ENCODE measurements at regions not wholly inside any gene's neighbourhood (a gene's known extent, or its start where the extent isn't known, plus 50 kb on each side); places are given as distances from the start of the nearest gene placed in this dataset.

- H3K4me1 ChIP-seq: no peaks in the 10 kb centered on the region
- no peaks in the 10 kb centered on the region for H3K9me3 ChIP-seq
- TF ChIP-seq CTCF (IDR thresholded peaks at IDR 0.05): no peak
- TF ChIP-seq POLR2A (IDR thresholded peaks at IDR 0.05): no peak
- intact Hi-C loops (cut with DNase I): no loop called here
- H3K27me3 ChIP-seq: no peaks in the 10 kb centered on the region
- H3K27ac ChIP-seq: no peak overlapping the region
- no peak overlapping the region for H3K4me3 ChIP-seq
- H3K36me3 ChIP-seq: no peaks in the 10 kb centered on the region
- no peak for DNase-seq
- 47 to 49% methylated on average over 4 of the region's 4 CpGs for WGBS, 2 donors
These were observed 1525.0 kb upstream of the MIR17HG start for GRCh38 chr13:89822467-89822866.

- Histone ChIP-seq H3K36me3 (no peaks in the 10 kb centered on the region), H3K4me1 (no peaks in the 10 kb centered on the region), H3K27me3 (no peaks in the 10 kb centered on the region), H3K4me3 (no peak overlapping the region), H3K9me3 (no peaks in the 10 kb centered on the region), H3K27ac (no peak overlapping the region)
- intact Hi-C loops (cut with DNase I): no loop called here
- DNase-seq: no peak
- no peak for TF ChIP-seq CTCF (IDR thresholded peaks at IDR 0.05)
- TF ChIP-seq POLR2A (IDR thresholded peaks at IDR 0.05): no peak
- 46 to 57% methylated on average over 4 of the region's 4 CpGs for WGBS, 2 donors
These were observed 1519.9 kb upstream of the MIR17HG start for GRCh38 chr13:89827552-89827951.

GRCh38 chr13:89828506-89828905 lies 1519.0 kb upstream of the MIR17HG start:
- TF ChIP-seq CTCF (IDR thresholded peaks at IDR 0.05) (no peak), POLR2A (IDR thresholded peaks at IDR 0.05) (no peak)
- WGBS, 2 donors: 75 to 82% methylated on average over 3 of the region's 3 CpGs
- H3K27ac ChIP-seq: no peak overlapping the region
- H3K4me3 ChIP-seq: no peak overlapping the region
- intact Hi-C loops (cut with DNase I): no loop called here
- no peaks in the 10 kb centered on the region for H3K4me1 ChIP-seq
- no peak for DNase-seq
- H3K27me3 ChIP-seq: no peaks in the 10 kb centered on the region
- H3K36me3 ChIP-seq: no peaks in the 10 kb centered on the region
- H3K9me3 ChIP-seq: no peaks in the 10 kb centered on the region

- DNase-seq: no peak
- Histone ChIP-seq H3K9me3 (no peaks in the 10 kb centered on the region), H3K4me1 (no peaks in the 10 kb centered on the region), H3K27ac (no peak overlapping the region), H3K4me3 (no peak overlapping the region), H3K27me3 (no peaks in the 10 kb centered on the region), H3K36me3 (no peaks in the 10 kb centered on the region)
- no peak for TF ChIP-seq POLR2A (IDR thresholded peaks at IDR 0.05)
- TF ChIP-seq CTCF (IDR thresholded peaks at IDR 0.05): no peak
- intact Hi-C loops (cut with DNase I): no loop called here
- 52 to 58% methylated on average over 3 of the region's 3 CpGs for WGBS, 2 donors
These were observed 1516.3 kb upstream of the MIR17HG start for GRCh38 chr13:89831157-89831556.

- no peaks in the 10 kb centered on the region for H3K4me1 ChIP-seq
- H3K27ac ChIP-seq: no peak overlapping the region
- H3K36me3 ChIP-seq: no peaks in the 10 kb centered on the region
- no peaks in the 10 kb centered on the region for H3K27me3 ChIP-seq
- intact Hi-C loops (cut with DNase I): no loop called here
- no peak for DNase-seq
- no peak for TF ChIP-seq POLR2A (IDR thresholded peaks at IDR 0.05)
- no peak for TF ChIP-seq CTCF (IDR thresholded peaks at IDR 0.05)
- H3K9me3 ChIP-seq: no peaks in the 10 kb centered on the region
- no peak overlapping the region for H3K4me3 ChIP-seq
- WGBS, 2 donors: 23 to 33% methylated on average over 2 of the region's 2 CpGs
These were observed 1514.7 kb upstream of the MIR17HG start for GRCh38 chr13:89832827-89833226.

Data from esophagus squamous epithelium (tissue), 5 donors.